ENCODE measurements at regions not wholly inside any gene's neighbourhood (a gene's known extent, or its start where the extent isn't known, plus 50 kb on each side); places are given as distances from the start of the nearest gene placed in this dataset.

DNA sequence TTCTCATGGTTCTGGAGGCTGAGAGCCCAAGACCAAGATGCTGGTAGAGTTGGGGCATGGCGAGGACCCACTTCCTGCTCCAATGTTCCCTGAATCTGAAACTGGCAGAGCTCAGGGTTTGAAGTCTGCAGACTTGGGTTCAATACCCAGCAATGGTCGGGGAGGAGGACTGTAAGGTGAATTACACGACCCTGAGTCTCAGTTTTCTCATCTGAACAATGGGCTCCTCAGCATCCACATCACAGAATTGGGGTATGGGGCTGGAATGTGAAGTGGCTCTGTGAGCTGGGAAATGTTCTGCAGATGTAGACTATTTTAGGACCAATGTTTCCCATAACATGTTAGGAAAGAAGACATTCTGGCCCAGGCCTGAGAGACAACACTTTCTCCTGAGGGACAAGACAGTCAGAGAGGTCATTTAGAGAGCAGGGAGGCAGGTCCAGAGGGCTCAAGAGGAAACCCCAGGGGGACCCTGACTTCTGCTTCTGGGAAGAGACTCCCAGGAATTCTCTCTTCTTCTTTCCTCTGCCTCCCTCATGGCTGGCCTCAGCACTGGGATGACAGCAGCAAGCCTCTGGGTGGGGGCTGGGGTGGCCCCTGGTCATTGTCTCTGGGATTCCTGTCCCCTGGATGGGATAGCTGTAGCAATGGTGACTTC, 141.3 kb upstream of the PMEPA1 start:
- no peak overlapping the region for H3K4me3 ChIP-seq
- intact Hi-C loops (cut with DNase I; ENCODE audit: low total_unique reads), result no loop called here
- no peak for DNase-seq

DNA sequence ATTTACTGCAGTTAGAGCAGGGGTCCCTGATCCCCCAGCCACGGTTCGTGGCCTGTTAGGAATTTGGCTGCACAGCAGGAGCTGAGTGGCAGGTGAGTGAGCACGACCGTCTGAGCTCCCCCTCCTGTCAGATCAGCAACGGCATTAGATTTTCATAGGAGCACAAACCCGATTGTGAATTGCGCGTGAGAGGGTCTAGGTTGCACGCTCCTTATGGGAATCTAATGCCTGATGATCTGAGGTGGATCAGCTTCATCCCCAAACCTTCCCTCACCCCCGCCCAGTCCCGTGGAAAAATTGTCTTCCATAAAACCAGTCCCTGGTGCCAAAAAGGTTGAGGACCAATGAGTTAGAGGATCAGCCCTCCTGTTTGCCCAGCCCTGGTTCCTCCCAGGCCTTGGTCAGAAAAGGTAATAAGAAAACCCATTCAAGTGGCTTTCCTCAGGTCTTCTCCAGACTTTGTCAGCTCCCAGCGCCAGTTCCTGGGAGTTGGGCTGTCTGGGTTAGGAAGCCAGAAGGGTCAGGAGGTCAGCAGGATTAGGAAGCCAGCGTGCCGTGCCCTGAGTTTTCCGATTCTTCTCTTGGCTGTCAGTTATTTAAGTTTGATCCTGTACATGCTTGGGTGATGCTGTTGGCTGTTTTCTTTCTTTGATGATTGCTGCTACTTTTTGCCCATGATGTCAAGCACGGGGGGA, 139.9 kb upstream of the PMEPA1 start:
- Histone ChIP-seq H3K4me3 (no peak overlapping the region), H3K4me1 (no peaks in the 10 kb centered on the region), H3K36me3 (no peaks in the 10 kb centered on the region), H3K27me3 (no peaks in the 10 kb centered on the region), H3K27ac (no peak overlapping the region), H3K9me3 (no peaks in the 10 kb centered on the region)
- WGBS, 5 donors, result 84 to 87% (median 85%) methylated on average over 13 to 16 of the region's 16 CpGs
- DNase-seq, result no peak
- intact Hi-C loops (cut with DNase I; ENCODE audit: low total_unique reads), result no loop called here
- no peak for TF ChIP-seq POLR2A (IDR thresholded peaks at IDR 0.05)
- TF ChIP-seq EP300 (IDR thresholded peaks at IDR 0.05), result no peak
- TF ChIP-seq POLR2AphosphoS5 (IDR thresholded peaks at IDR 0.05), result no peak
- TF ChIP-seq, protein P1, sequence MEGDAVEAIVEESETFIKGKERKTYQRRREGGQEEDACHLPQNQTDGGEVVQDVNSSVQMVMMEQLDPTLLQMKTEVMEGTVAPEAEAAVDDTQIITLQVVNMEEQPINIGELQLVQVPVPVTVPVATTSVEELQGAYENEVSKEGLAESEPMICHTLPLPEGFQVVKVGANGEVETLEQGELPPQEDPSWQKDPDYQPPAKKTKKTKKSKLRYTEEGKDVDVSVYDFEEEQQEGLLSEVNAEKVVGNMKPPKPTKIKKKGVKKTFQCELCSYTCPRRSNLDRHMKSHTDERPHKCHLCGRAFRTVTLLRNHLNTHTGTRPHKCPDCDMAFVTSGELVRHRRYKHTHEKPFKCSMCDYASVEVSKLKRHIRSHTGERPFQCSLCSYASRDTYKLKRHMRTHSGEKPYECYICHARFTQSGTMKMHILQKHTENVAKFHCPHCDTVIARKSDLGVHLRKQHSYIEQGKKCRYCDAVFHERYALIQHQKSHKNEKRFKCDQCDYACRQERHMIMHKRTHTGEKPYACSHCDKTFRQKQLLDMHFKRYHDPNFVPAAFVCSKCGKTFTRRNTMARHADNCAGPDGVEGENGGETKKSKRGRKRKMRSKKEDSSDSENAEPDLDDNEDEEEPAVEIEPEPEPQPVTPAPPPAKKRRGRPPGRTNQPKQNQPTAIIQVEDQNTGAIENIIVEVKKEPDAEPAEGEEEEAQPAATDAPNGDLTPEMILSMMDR (IDR thresholded peaks at IDR 0.05), result no peak

More for the DNA sequence above, 141.3 kb upstream of the PMEPA1 start:
- WGBS, 5 donors, result 64 to 82% (median 79%) methylated on average over 3 of the region's 3 CpGs
- Histone ChIP-seq H3K36me3 (no peaks in the 10 kb centered on the region), H3K27me3 (no peaks in the 10 kb centered on the region), H3K27ac (no peak overlapping the region), H3K9me3 (no peaks in the 10 kb centered on the region), H3K4me1 (no peaks in the 10 kb centered on the region)
- no peak for TF ChIP-seq POLR2A (IDR thresholded peaks at IDR 0.05)
- TF ChIP-seq POLR2AphosphoS5 (IDR thresholded peaks at IDR 0.05), result no peak
- TF ChIP-seq, protein P1 (IDR thresholded peaks at IDR 0.05), result no peak
- TF ChIP-seq EP300 (IDR thresholded peaks at IDR 0.05), result no peak

DNA sequence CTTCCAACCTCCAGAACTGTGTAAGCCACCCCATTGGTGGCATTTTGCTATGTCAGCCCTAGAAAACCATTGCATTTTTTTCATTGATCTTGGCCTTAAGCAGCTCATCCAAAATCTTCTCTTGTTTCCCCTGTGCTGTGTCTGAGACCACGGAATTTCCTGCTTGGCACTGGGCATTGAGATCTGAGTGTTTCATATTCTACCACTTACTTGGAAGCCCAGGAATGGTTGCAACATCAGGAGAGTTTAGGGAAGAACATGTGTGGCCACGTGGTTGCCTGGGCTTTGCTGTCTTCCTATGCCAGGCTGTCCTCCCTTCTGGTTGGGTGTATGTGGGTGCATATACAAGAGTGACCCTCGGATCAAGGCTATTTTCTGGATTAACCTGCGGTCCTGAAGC, 139.3 kb upstream of the PMEPA1 start:
- DNase-seq, result no peak
- no peaks in the 10 kb centered on the region for H3K4me1 ChIP-seq
- intact Hi-C loops (cut with DNase I; ENCODE audit: low total_unique reads), result no loop called here
- H3K9me3 ChIP-seq, result no peaks in the 10 kb centered on the region
- TF ChIP-seq EP300 (IDR thresholded peaks at IDR 0.05), result no peak
- TF ChIP-seq POLR2A (IDR thresholded peaks at IDR 0.05), result no peak
- no peak for TF ChIP-seq POLR2AphosphoS5 (IDR thresholded peaks at IDR 0.05)
- WGBS, 5 donors, result 73 to 86% (median 80%) methylated on average over 4 of the region's 4 CpGs
- H3K4me3 ChIP-seq, result no peak overlapping the region
- no peaks in the 10 kb centered on the region for H3K36me3 ChIP-seq
- H3K27ac ChIP-seq, result no peak overlapping the region
- no peaks in the 10 kb centered on the region for H3K27me3 ChIP-seq

DNA sequence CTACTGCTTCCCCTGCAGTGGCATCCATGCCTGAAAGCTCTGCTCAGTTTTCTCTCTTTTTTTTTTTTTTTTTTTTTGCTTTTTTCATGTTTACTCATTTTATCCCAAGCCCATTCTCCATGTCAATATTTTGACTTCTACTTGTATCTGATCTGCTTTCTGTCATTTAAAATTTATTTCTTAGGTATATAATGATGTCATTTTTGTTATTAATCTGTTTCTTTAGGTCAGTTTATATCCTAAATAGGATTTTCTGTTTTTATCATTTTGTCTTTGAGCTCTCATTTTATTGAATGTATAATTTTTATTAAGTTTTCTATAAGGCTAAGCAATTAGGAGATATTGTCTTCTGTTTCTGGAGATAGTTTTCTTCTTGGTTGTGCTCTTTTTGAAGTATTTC, 138.5 kb upstream of the PMEPA1 start:
- Histone ChIP-seq H3K9me3 (no peaks in the 10 kb centered on the region), H3K4me3 (no peak overlapping the region), H3K27me3 (no peaks in the 10 kb centered on the region), H3K4me1 (no peaks in the 10 kb centered on the region), H3K36me3 (no peaks in the 10 kb centered on the region), H3K27ac (no peak overlapping the region)
- TF ChIP-seq POLR2A (IDR thresholded peaks at IDR 0.05), result no peak
- no peak for TF ChIP-seq POLR2AphosphoS5 (IDR thresholded peaks at IDR 0.05)
- TF ChIP-seq EP300 (IDR thresholded peaks at IDR 0.05), result no peak
- TF ChIP-seq, protein P1 (IDR thresholded peaks at IDR 0.05), result no peak
- DNase-seq, result no peak
- intact Hi-C loops (cut with DNase I; ENCODE audit: low total_unique reads), result no loop called here

DNA sequence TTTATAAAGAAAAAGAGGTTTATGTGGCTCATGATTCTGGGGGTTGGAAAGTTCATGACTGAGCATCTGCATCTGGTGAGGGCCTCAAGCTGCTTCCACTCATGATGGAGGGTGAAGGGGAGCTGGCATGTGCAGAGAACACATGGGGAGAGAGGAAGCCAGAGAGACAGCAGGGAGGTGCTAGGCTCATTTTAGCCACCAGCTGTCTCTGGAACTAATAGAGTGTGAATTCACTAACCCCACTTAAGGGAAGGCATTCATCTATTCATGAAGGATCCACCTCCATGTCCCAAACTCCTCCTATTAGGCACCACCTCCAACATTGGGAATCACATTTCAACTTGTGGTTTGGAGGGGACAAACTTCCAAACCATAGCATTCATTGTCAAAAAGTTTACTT, 137.3 kb upstream of the PMEPA1 start:
- Histone ChIP-seq H3K36me3 (no peaks in the 10 kb centered on the region), H3K9me3 (no peaks in the 10 kb centered on the region), H3K27me3 (no peaks in the 10 kb centered on the region), H3K4me1 (no peaks in the 10 kb centered on the region), H3K27ac (no peak overlapping the region), H3K4me3 (no peak overlapping the region)
- TF ChIP-seq POLR2AphosphoS5 (IDR thresholded peaks at IDR 0.05) (no peak), EP300 (IDR thresholded peaks at IDR 0.05) (no peak), POLR2A (IDR thresholded peaks at IDR 0.05) (no peak)
- TF ChIP-seq, protein P1 (IDR thresholded peaks at IDR 0.05), result no peak
- intact Hi-C loops (cut with DNase I; ENCODE audit: low total_unique reads), result no loop called here
- no peak for DNase-seq
